ENCODE measurements at regions not wholly inside any gene's neighbourhood (a gene's known extent, or its start where the extent isn't known, plus 50 kb on each side); places are given as distances from the start of the nearest gene placed in this dataset.

DNA sequence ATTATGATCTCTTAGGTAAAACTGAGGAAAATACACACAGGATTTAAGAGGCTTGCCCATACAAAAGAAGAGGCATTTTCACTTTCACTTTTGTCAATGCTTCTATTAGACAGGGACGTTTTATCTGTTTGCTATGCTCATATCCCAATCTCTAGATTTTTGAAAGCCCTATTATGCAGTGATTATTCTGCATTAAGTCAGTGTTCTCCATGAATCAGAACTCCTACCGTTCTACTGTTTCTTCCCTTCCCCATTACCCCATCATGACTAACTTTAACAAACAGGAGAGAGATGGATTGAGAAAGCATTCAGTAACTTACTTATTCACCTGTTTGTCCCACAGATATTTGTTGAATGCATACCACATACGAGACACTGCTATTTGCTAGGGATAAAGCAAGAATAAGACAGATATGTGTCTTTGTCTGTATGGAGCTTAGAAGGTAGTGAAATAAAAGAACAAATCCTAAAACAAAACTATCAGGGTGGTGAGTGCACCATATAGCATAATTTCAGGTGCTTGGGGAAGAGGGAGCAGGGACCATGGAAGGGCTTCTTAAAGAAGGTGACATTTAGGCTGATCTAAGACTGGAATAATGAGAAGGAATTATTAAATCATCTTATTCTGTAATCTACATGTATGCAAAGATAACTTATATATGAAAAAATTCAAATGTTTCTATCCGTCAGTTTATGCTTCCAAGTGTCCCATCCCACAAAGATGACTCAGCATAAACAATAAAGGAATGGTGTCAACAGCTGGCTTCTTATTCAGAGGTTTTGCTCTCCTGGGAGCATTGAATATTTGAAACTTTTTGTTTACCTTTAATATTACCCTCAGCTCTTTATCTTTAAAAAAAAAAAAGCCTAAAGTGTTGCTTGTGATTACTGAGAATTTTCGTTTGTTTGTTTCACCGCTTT, 328.1 kb downstream of the HINT1 start:
- no peak for TF ChIP-seq EZH2phosphoT487 (IDR thresholded peaks at IDR 0.05; ENCODE audit: insufficient read depth, low read depth)
- no peak for TF ChIP-seq EZH2 (IDR thresholded peaks at IDR 0.05; ENCODE audit: insufficient read depth, poor library complexity, severe bottlenecking)

Data from GM23248 (cell line).